ENCODE measurements at regions not wholly inside any gene's neighbourhood (a gene's known extent, or its start where the extent isn't known, plus 50 kb on each side); places are given as distances from the start of the nearest gene placed in this dataset.
"Not testable (repeated sequence)": the region's sequence is repeated elsewhere in the genome, so short reads cannot be mapped to it uniquely, and the experiment has no call there.

DNA sequence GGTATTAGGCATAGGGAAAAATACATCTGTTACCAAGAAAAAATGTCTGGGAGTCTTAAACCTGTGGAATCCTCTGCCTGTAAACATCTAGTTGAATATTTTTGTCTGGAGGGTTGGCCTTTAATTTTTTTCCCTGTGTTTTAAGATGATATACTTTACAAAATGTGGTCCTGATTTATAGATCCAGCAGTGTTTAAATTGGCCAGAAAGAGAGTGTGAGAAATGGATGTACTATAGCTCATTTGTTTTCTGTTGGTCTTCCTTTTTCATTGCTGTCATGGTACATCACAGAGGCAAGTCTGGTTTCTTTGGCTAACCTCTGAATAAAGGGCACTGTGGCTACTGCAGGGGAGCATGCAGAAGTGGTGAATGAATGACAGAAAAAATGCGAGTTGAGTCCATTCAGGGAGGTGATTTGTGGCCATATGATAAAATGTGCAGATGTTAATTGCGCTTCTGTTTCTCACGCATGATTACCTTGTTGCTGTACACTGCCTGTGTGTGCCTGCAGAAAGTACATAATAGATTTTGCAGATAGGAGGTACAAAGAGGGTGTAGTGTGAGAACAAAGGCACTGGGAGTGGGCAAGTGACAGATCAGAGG is 150.0 kb downstream of the NFKBIZ start:
- no peak for DNase-seq

DNA sequence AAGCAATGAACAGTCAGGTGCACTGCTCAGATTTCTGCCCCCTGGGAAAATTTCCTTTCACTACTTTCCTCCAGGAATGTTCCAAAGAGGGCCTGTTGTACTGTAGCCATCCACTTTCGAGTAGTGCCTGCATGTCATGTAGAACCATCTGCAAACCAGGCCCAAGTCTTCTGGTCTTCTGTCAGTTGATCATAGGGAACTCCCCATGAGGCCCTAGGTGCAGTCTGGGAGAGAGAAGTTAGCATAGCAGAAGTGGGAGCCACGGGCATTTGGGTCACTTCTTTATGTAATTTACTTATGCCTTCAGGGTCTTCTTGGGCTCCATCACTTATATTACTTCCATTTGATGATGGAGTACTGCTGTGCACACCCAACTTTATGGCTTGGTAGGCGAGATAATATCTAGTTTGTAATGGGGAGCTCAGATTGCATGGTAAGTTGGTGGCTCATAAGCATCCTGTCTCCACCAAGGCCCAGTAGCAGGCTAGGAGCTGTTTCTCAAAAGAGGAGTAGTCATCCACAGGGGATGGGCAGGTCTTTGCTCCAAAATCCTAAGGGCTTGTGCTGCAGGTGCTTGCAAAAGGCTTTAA is 151.4 kb downstream of the NFKBIZ start:
- DNase-seq = no peak

DNA sequence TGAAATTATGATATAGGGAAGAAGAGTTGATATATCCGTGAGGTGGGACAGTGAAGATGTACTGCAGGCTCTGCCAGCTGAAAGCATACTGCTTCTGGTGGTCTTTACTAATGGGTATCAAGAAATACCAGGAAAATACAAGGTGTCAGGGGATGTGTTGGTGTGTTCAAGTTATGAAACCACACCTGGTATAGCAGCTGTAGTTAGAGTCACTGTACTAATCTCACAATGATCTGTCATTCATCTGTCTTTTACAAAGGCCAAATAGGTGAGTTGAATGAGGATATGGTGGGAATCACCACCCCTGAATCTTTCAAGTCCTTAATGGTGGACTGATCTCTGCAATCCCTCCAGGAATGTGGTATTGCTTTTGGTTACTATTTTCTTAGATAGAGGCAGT is 152.7 kb downstream of the NFKBIZ start:
- no peak for DNase-seq

DNA sequence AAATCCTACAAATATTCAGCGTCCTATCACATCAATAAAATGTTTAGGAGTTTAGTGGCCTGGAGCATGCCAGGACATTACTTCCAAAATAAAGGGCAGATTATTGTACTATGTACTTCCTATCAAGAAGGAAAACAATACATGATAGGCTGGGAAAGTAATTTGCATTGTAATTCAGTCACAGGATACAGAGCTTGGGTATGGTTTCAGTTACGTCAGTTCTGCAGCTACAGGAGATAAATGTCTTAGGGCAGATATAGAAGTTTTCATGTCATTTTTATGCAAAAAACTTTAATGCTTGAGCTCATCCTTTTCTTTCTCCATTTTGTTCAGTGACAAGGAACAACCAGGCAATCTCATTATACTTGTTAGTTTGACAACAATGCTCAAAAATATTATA is 155.2 kb downstream of the NFKBIZ start:
- peak; percentile 56 for DNase-seq

DNA sequence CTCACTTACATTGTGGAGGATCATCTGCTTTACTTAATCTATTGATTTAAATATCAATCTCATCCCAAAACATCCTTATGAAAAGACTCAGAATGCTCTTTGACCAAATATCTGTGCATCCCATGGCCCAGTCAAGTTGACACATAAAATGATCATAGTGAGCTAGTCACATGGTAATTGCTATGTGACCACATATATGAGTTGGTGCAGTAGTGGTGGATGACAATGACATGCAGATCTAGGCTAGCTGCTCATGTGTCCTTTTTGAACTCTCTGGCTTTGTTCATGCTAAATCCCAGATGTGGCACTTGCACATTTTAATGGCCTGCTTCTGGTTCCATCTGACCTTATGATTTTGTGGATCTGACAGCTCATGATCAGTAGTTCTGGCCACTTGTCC is 156.2 kb downstream of the NFKBIZ start:
- no peak for DNase-seq

GRCh38 chr3:102006812-102007485 is 157.6 kb downstream of the NFKBIZ start:
- peak; percentile 89 for DNase-seq

- DNase-seq = not testable (repeated sequence)
Observed at GRCh38 chr3:102008436-102008835, 159.1 kb downstream of the NFKBIZ start.

GRCh38 chr3:102016417-102016816 is 167.1 kb downstream of the NFKBIZ start:
- no peak for DNase-seq

- no peak for DNase-seq
Observed at GRCh38 chr3:102017784-102018183, 168.5 kb downstream of the NFKBIZ start.

DNA sequence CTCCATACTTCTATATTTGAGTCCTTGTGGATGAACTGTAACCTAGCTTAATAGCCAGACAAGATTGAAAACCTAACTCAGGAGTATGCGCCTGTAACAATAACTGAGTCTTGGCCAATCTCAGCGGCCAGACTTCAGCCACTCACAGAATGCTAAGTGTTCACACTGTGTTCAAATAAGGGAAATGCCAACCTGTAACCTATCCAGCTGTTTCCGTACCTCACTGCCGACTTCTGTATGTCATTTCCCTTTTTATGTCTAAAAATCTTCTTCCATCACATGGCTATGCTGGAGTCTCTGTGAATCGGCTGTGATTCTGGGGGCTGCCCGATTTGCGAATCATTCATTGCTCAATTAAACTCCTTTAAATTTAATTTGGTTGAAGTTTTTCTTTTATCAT is 169.2 kb downstream of the NFKBIZ start:
- peak; percentile 77 for DNase-seq

- no peak for DNase-seq
Observed at GRCh38 chr3:102020735-102021134, 171.4 kb downstream of the NFKBIZ start.

- no peak for DNase-seq
Observed at GRCh38 chr3:102024270-102024904, 175.1 kb downstream of the NFKBIZ start.

DNA sequence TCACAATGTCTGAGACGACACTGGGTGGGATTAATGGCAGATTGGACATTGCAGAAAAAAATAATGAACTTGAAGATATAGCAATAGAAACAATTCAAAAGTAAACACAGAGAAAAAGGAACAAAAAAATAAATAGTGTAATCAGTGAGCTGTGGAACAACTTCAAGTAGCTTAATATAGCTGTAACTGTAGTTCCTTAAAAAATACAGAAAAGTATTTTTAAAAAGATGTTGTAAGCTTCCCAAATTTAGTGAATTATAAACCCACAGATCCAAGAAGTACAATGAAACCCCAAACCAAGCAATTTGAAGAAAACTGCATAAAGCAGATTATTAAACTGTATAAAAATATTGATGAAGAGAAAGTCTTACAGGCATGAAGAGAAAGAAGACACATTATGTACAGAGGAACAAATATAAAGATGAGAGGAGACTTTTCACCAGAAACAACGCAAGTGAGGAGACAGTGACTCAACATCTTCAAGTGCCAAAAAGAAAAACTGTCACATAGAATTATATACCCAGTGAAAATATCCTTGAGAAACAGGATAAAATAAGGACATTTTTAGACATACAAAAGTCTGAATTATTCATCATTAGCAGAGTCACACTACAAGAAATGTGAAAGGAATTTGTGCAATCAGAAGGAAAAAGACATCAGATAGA is 176.4 kb downstream of the NFKBIZ start:
- no peak for DNase-seq

DNA sequence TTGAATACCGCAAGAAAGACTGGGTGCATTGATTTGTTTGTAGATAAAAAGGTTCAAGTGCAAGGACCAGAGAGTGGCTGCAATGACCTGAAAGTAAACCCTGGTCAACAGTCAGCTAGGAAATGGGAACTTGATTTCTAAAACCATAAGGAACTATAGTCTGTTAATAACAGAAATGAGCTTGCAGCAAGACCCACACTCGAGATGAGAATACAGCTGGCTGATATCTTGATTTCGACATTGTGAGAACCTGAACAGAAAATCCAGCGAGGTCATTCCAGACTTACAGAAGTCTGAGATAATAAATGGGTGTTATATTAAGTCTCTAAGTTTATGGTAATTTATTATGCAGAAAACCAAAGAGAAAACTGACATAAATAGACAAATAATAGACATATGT is 177.3 kb downstream of the NFKBIZ start:
- DNase-seq = no peak

DNA sequence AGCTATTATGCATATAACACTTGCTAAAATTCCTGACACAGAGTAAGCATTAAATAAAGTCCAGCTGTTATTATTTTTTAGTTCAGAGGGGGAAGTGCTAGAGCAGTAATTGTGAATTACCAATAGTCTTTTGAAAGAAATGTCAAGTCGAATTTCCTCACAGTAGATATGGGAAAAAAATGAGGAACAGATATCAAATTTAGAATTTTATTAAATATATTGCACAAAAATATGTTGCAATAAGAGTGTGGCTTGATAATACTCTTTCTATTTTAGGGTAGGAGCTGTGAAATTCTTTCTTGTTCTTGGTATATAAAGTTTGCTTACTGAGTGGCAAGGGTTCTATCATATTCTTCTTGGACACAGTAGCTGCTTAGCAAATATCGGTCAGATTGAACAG is 181.3 kb downstream of the NFKBIZ start:
- no peak for DNase-seq

DNA sequence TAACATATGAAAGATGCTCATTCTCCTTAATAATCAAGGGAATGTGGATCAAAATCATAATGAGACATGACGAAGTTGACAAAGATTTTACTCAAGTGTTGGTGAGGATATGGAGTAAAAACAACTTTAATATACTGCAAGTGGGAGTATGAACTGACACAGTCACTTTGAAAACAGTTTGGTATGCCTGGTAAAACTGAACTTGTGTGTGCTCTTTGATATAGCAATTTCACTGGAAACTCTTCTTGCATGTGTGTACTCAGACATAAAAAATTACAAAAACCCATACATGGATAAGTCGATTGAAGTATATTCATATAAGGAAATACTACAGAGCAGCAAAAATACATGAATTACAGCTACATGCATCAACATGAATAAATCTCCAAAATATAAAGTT is 182.5 kb downstream of the NFKBIZ start:
- no peak for DNase-seq

DNA sequence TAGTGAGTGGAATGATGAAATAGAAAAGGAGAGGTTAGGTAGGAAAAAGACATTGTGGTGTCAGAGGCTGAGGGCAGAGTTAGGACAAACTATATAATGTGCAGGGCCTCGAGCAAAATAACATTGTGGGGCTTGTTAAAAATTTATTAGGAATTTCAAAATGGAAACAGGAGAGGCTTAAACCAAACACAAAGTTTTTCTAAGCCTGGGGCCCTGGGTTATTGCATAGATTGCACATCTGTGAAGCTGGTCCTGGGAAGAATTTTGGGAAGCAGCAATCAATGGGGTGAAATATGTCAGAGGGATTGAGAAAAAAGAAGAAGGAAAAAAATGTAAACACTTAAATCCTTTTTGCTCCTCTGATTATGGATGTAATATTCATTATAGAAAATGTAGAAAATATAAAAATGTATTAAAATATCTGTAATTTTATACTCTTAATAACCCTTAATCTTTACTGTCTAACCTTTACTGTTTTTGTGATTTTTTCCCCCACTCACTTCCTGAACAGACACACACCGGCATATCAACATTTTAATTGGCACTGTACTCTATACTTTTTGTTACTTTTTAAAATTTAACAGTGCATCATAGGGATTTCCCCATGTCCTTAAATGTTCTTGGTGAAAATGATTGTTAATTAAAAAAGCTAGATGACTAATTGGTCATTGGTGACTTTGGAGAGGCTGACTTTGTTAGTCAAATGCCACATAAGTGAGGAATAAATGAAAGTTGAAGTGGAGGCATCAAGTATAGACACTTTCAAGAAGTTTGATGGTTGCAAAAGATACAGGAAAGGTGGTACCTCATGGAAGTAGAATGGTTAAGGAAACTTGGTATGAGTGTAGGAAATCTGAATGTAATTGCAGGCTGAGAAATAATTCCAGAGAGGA is 183.4 kb downstream of the NFKBIZ start:
- no peak for DNase-seq

DNA sequence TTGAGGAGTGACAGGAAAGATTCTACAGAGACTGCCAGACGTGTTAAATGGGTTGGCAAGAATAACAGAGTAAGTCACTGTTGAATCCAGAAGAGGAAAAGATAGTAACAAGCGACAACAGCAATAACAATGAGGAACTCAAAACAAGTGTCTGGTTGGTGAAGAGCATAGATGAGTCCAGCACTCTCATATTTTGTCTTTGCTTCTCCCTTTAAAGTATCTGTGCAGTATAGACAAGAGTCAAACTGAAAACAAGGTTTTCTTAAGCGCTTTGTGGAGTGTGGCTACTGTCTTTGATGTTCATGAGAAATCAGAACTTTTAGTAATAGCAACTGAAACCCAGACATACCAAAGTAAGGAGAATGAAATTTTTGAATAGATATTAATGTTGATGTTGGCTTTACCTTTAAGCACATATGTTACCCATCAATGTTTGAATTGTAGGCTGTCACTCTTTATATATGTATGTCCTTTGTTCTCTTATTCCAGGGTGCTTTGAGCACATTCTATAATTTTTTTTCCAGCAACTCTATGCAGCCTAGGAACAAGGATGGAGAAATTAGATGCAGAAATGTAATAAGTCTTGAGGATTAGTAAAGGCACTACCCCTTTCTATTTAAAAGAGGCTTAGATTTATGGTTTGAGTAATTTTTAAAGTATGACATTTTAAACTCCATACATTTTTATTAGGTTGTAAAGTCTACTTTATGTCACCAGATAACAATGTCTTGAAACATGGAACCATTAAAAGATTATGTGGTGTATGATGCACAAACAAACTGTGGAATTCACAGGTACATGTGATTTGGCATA is 185.5 kb downstream of the NFKBIZ start:
- no peak for DNase-seq

- DNase-seq = no peak
Observed at GRCh38 chr3:102036017-102036416, 186.7 kb downstream of the NFKBIZ start.

- no peak for DNase-seq
Observed at GRCh38 chr3:102036472-102036871, 187.2 kb downstream of the NFKBIZ start.

DNA sequence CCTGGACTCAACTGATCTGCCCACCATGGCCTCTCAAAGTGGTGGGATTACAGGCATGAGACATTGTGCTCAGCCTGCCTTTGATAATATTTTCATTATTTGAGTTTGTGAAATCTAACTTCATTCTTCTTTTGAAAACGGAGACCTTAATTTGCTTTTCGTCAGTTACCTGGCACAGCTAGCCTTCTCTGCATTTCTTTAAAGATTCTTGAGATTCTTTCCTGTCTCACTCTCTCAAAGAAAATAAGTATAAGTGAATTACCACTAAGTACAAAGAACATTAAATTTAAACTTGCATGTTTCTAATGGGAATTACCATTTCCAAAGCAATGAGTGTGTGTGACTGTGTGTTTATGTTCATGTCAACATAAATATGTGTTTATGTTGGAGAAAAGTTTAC is 187.9 kb downstream of the NFKBIZ start:
- no peak for DNase-seq
